CD8-positive, alpha-beta memory T cell (primary cell): ENCODE measurements at regions not wholly inside any gene's neighbourhood (a gene's known extent, or its start where the extent isn't known, plus 50 kb on each side); places are given as distances from the start of the nearest gene placed in this dataset.
A peak's percentile ranks its signal among the peaks of the same experiment; 100 is the strongest.

Experiments
- CTCF ChIA-PET: fragments of 350-600 bp; sonication (Branson Sonifier 250); formaldehyde crosslinking; loops from one replicate; lab custom pipeline; 2021; ENCODE audit warnings: antibody characterized with exemption; lab: Charles Lee
- POLR2A ChIA-PET: fragments of 350-600 bp; sonication (Branson Sonifier 250); formaldehyde crosslinking; loops from one replicate; lab custom pipeline; 2021; ENCODE audit warnings: antibody characterized with exemption; lab: Charles Lee
- DNase-seq, 5 donors: peaks; one replicate each; pipeline versions ENCODE4 v3.0.0 to v3.0.0-alpha.2; 2020 to 2022; ENCODE audit warnings: mixed read lengths in 1 of 5
- H3K27ac ChIP-seq: one replicate; pipeline ENCODE4 v1.7.0; 2013; ENCODE audit warnings: low read depth, mild to moderate bottlenecking, low read length, moderate library complexity
- H3K27me3 ChIP-seq: 2 replicates; pipeline ENCODE4 v1.7.0; 2013; ENCODE audit warnings: low read length, mild to moderate bottlenecking; ENCODE audit not compliant: insufficient read depth, poor library complexity, severe bottlenecking
- H3K36me3 ChIP-seq: 2 replicates; pipeline ENCODE4 v1.7.0; 2013; ENCODE audit warnings: mild to moderate bottlenecking, low read length, moderate library complexity; ENCODE audit not compliant: insufficient read depth
- H3K4me1 ChIP-seq: 2 replicates; pipeline ENCODE4 v1.7.0; 2013; ENCODE audit warnings: mild to moderate bottlenecking, low read length, moderate library complexity; ENCODE audit not compliant: insufficient read depth
- H3K4me3 ChIP-seq: 2 replicates; pipeline ENCODE4 v1.7.0; 2013; ENCODE audit warnings: mild to moderate bottlenecking, low read length
- H3K9me3 ChIP-seq: 2 replicates; pipeline ENCODE4 v1.7.0; 2013; ENCODE audit warnings: mild to moderate bottlenecking, low read length
- H3K27ac Mint-ChIP-seq, 8 donors: one replicate each; pipeline ENCODE4 v1.8.0; 2020 to 2021; ENCODE audit warnings: mixed read lengths in 8 of 8, mild to moderate bottlenecking in 6 of 8, inconsistent platforms in 3 of 8, moderate library complexity in 3 of 8
- H3K27me3 Mint-ChIP-seq, 2 donors: one replicate each; pipeline ENCODE4 v1.8.0; 2020 to 2021; ENCODE audit warnings: mixed read lengths in 2 of 2, mild to moderate bottlenecking in 1 of 2, moderate library complexity in 1 of 2
- H3K36me3 Mint-ChIP-seq, 3 donors: one replicate each; pipeline ENCODE4 v1.8.0; 2020 to 2021; ENCODE audit warnings: mixed read lengths in 3 of 3, inconsistent platforms in 1 of 3, mild to moderate bottlenecking in 1 of 3
- H3K4me1 Mint-ChIP-seq, 3 donors: one replicate each; pipeline ENCODE4 v1.8.0; 2020 to 2021; ENCODE audit warnings: mixed read lengths in 3 of 3, inconsistent platforms in 1 of 3, mild to moderate bottlenecking in 1 of 3
- H3K4me3 Mint-ChIP-seq, 7 donors: one replicate each; pipeline ENCODE4 v1.8.0; 2020 to 2021; ENCODE audit warnings: mixed read lengths in 7 of 7, mild to moderate bottlenecking in 6 of 7, moderate library complexity in 4 of 7, inconsistent platforms in 2 of 7
- H3K9me3 Mint-ChIP-seq, 5 donors: one replicate each; pipeline ENCODE4 v1.8.0; 2020 to 2022; ENCODE audit warnings: mixed read lengths in 5 of 5, mild to moderate bottlenecking in 3 of 5, moderate library complexity in 2 of 5, inconsistent platforms in 1 of 5

DNA sequence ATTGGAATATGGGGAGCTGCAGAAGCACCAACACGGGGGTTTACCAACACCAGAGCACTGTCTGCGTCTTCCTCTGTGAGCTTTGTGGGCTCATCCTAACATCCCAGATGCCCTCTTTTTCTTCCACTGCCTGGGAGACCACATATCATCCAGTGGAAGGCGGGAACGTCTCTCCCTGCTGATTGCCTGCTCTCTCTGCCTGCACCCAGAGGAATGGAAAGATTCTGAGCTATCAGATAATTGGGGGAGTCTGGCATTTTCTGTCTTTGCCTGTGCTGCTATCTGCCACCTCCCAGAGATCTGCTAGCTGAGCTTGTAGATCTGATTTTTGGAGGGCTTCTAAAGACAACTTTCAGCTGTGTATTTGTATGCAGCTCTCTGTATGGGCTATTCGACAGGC is 166.2 kb upstream of the PLXNA2 start:
- peaks cover 0 to 3% (median 0%) of the 10 kb centered on the region in 5 donors for H3K9me3 Mint-ChIP-seq
- no peaks in the 10 kb centered on the region for H3K4me1 Mint-ChIP-seq
- H3K27me3 Mint-ChIP-seq = peaks cover 0 to 10% of the 10 kb centered on the region in 2 donors
- DNase-seq = no peak
- Histone ChIP-seq H3K36me3 (no peaks in the 10 kb centered on the region), H3K27me3 (no peaks in the 10 kb centered on the region), H3K9me3 (no peaks in the 10 kb centered on the region), H3K4me1 (no peaks in the 10 kb centered on the region), H3K27ac (no peak overlapping the region), H3K4me3 (no peak overlapping the region)
- no peak overlapping the region for H3K4me3 Mint-ChIP-seq
- ChIA-PET CTCF (no interaction called here), POLR2A (no interaction called here)
- no peaks in the 10 kb centered on the region for H3K36me3 Mint-ChIP-seq
- no peak overlapping the region for H3K27ac Mint-ChIP-seq

DNA sequence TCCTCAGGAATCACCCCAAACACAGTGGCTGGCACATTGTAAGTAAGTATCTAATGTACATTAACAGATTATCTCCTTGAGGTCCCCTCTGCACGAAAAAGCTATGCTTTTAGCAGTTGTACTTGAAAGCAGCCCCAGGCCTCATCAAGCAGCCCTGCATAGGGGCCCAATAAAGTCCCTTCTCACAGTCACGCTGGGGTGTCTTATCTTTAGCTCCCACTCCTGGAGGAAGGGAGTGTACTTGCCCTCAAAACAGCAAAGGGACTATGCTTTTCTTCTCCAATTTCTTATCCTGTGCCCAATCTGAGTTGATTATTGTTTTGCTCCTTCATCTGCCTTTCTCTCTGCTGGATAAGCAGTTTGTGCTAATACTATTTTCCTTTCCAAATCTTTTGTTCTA is 168.8 kb upstream of the PLXNA2 start:
- H3K4me1 Mint-ChIP-seq = no peaks in the 10 kb centered on the region
- H3K9me3 Mint-ChIP-seq = peaks cover 0 to 5% (median 0%) of the 10 kb centered on the region in 5 donors
- Histone ChIP-seq H3K27me3 (no peaks in the 10 kb centered on the region), H3K4me1 (no peaks in the 10 kb centered on the region), H3K27ac (no peak overlapping the region), H3K9me3 (no peaks in the 10 kb centered on the region), H3K4me3 (no peak overlapping the region), H3K36me3 (no peaks in the 10 kb centered on the region)
- ChIA-PET POLR2A (no interaction called here), CTCF (no interaction called here)
- DNase-seq = no peak
- H3K27me3 Mint-ChIP-seq = peaks cover 0 to 18% of the 10 kb centered on the region in 2 donors
- H3K4me3 Mint-ChIP-seq = no peak overlapping the region
- no peak overlapping the region for H3K27ac Mint-ChIP-seq
- no peaks in the 10 kb centered on the region for H3K36me3 Mint-ChIP-seq

DNA sequence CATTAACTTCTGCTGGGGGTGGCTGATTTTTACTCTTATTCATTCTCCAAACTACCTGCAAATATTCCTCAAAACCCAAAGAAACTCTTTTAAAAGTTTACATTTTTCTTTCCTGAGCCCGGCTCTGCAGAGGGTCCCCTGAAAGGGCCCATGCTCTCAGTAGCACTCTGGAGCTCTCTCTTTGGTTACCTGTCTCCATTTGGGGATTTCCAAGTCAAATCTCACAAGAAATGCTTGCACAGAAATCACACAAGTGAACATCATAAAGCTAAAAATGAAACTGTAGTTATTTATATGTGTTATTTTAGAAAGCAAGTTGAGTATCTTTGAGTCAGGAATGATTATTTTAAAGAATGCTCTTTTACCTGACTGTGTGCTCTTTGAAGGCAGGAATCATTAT is 174.5 kb upstream of the PLXNA2 start:
- Histone ChIP-seq H3K36me3 (no peaks in the 10 kb centered on the region), H3K27ac (no peak overlapping the region), H3K4me1 (no peaks in the 10 kb centered on the region), H3K27me3 (no peaks in the 10 kb centered on the region), H3K4me3 (no peak overlapping the region), H3K9me3 (no peaks in the 10 kb centered on the region)
- no peaks in the 10 kb centered on the region for H3K4me1 Mint-ChIP-seq
- no peak overlapping the region for H3K27ac Mint-ChIP-seq
- ChIA-PET POLR2A (no interaction called here), CTCF (no interaction called here)
- peaks cover 5 to 21% of the 10 kb centered on the region in 2 donors for H3K27me3 Mint-ChIP-seq
- peaks cover 0 to 5% (median 0%) of the 10 kb centered on the region in 5 donors for H3K9me3 Mint-ChIP-seq
- no peak for DNase-seq
- H3K36me3 Mint-ChIP-seq = no peaks in the 10 kb centered on the region
- H3K4me3 Mint-ChIP-seq = peak overlapping the region in 1 of 7 donors; percentile 5

DNA sequence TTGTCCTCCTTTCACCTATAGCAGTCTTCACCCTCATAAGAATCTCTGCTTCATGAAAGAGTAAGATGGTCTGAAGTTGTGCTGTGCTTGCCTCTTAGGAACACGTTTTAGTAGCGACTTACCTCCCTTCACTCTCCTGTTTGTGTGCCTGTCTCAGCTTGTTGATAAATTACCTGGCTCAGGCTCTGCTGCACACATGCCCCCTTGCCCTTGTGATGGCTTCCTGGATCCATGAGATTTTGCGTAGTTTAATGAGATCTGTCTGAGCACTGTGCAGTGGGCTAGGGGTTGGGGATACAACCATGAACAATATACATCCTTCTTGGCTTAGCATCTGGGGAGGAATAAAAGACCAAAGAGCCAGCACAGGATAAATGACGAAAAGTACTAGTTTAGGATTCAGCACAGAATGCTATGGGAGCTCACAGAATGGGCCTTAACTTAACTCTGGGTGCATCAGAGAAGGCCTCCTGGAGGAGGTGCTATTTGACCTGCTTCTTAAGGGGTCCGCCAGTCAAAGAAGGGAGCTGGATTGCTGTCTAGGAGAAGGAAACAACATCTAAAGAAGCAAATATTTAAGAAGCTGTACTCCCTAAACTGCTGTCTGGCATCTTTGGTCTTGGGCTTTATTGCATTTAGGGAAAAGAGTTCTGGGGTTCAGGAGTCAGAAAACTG is 175.7 kb upstream of the PLXNA2 start:
- Histone ChIP-seq H3K27me3 (no peaks in the 10 kb centered on the region), H3K4me3 (no peak overlapping the region), H3K4me1 (no peaks in the 10 kb centered on the region), H3K27ac (no peak overlapping the region), H3K9me3 (no peaks in the 10 kb centered on the region), H3K36me3 (no peaks in the 10 kb centered on the region)
- Mint-ChIP-seq H3K4me3 (no peak overlapping the region), H3K9me3 (peaks cover 0 to 6% (median 0%) of the 10 kb centered on the region in 5 donors), H3K36me3 (no peaks in the 10 kb centered on the region), H3K27ac (no peak overlapping the region), H3K4me1 (no peaks in the 10 kb centered on the region), H3K27me3 (peaks cover 5 to 15% of the 10 kb centered on the region in 2 donors)
- no peak for DNase-seq
- ChIA-PET POLR2A (no interaction called here), CTCF (no interaction called here)

DNA sequence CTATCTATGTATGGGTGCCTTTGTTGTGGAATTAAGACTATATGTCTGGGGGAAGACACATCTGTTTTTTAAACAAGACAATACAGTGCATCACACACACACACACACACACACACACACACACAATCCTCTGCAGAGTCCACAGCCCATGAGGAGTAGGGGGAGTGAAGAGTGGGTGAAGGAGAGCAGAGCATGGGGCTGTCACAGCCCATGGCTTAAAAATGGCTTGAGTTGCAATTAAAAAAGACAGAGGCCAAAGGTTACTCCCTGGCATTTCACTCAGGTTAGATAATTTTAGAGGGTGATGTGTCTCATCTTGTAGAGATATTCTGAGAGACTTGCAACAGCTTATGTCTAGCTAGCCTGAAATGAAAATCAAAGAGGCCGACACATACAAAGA is 176.5 kb upstream of the PLXNA2 start:
- ChIA-PET CTCF (no interaction called here), POLR2A (no interaction called here)
- no peaks in the 10 kb centered on the region for H3K9me3 ChIP-seq
- H3K27ac ChIP-seq = no peak overlapping the region
- Mint-ChIP-seq H3K36me3 (no peaks in the 10 kb centered on the region), H3K9me3 (peaks cover 0 to 6% (median 0%) of the 10 kb centered on the region in 5 donors), H3K27me3 (peaks cover 5 to 8% of the 10 kb centered on the region in 2 donors), H3K27ac (no peak overlapping the region), H3K4me1 (no peaks in the 10 kb centered on the region), H3K4me3 (no peak overlapping the region)
- no peaks in the 10 kb centered on the region for H3K4me1 ChIP-seq
- no peak overlapping the region for H3K4me3 ChIP-seq
- DNase-seq = no peak
- no peaks in the 10 kb centered on the region for H3K36me3 ChIP-seq
- no peaks in the 10 kb centered on the region for H3K27me3 ChIP-seq

- ChIA-PET POLR2A (no interaction called here), CTCF (no interaction called here)
- Mint-ChIP-seq H3K27ac (no peak overlapping the region), H3K27me3 (peaks cover 3 to 5% of the 10 kb centered on the region in 2 donors), H3K4me3 (no peak overlapping the region), H3K4me1 (no peaks in the 10 kb centered on the region), H3K36me3 (no peaks in the 10 kb centered on the region), H3K9me3 (peaks cover 0 to 6% (median 0%) of the 10 kb centered on the region in 5 donors)
- Histone ChIP-seq H3K36me3 (no peaks in the 10 kb centered on the region), H3K4me3 (no peak overlapping the region), H3K27me3 (no peaks in the 10 kb centered on the region), H3K27ac (no peak overlapping the region), H3K9me3 (no peaks in the 10 kb centered on the region), H3K4me1 (no peaks in the 10 kb centered on the region)
- DNase-seq = no peak
These were observed 177.3 kb upstream of the PLXNA2 start for GRCh38 chr1:208421486-208421885.

DNA sequence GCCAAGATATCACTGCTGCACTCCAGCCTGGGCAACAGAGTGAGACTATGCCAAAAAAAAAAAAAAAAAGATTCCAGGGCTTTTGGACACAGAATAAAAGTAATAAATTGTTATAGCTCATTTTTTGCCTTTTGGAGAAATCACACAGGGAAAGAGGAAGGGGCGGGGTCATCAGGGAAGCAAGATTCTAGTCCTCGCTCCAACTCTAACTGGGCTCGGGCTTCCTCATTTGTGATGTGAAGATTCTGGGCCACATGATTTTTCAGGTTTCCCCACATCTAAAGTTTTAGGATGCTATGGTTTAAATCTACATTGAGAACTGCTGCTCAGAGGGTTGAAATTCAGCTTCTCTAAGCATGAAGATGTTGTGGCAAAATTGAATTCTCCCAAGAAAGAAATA is 179.3 kb upstream of the PLXNA2 start:
- Histone ChIP-seq H3K36me3 (no peaks in the 10 kb centered on the region), H3K4me1 (no peaks in the 10 kb centered on the region), H3K27me3 (no peaks in the 10 kb centered on the region), H3K27ac (no peak overlapping the region), H3K4me3 (no peak overlapping the region), H3K9me3 (no peaks in the 10 kb centered on the region)
- POLR2A ChIA-PET = no interaction called here
- Mint-ChIP-seq H3K4me3 (no peak overlapping the region), H3K27ac (no peak overlapping the region), H3K36me3 (no peaks in the 10 kb centered on the region), H3K4me1 (no peaks in the 10 kb centered on the region), H3K27me3 (peaks cover 3 to 5% of the 10 kb centered on the region in 2 donors), H3K9me3 (peaks cover 0 to 6% (median 0%) of the 10 kb centered on the region in 5 donors)
- CTCF ChIA-PET = no interaction called here
- no peak for DNase-seq

DNA sequence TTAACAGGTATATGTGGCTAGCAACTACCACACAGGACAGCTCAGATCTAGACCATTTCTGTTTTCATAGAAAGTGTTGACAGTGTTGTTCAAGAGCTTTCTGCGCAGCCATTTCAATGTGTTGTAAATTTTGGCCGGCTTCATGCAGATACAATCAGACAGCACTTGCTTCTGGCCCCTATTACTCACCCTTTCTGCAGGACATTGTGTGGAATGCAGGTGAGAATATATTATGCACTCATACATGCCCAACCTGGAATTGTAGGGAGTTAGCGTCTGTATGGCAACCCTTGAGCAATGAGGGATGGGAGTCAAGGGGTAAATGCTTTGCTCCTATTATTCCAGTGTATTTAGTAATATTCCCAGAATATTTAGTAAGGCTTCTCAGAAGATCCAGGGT is 180.9 kb upstream of the PLXNA2 start:
- H3K27me3 Mint-ChIP-seq = peaks cover 3 to 5% of the 10 kb centered on the region in 2 donors
- ChIA-PET CTCF (no interaction called here), POLR2A (no interaction called here)
- no peaks in the 10 kb centered on the region for H3K36me3 Mint-ChIP-seq
- Histone ChIP-seq H3K36me3 (no peaks in the 10 kb centered on the region), H3K27ac (no peak overlapping the region), H3K27me3 (no peaks in the 10 kb centered on the region), H3K9me3 (no peaks in the 10 kb centered on the region), H3K4me1 (no peaks in the 10 kb centered on the region), H3K4me3 (no peak overlapping the region)
- DNase-seq = no peak
- no peaks in the 10 kb centered on the region for H3K4me1 Mint-ChIP-seq
- no peak overlapping the region for H3K27ac Mint-ChIP-seq
- peaks cover 0 to 6% (median 0%) of the 10 kb centered on the region in 5 donors for H3K9me3 Mint-ChIP-seq
- no peak overlapping the region for H3K4me3 Mint-ChIP-seq
